ENCODE measurements at regions not wholly inside any gene's neighbourhood (a gene's known extent, or its start where the extent isn't known, plus 50 kb on each side); places are given as distances from the start of the nearest gene placed in this dataset.

DNA sequence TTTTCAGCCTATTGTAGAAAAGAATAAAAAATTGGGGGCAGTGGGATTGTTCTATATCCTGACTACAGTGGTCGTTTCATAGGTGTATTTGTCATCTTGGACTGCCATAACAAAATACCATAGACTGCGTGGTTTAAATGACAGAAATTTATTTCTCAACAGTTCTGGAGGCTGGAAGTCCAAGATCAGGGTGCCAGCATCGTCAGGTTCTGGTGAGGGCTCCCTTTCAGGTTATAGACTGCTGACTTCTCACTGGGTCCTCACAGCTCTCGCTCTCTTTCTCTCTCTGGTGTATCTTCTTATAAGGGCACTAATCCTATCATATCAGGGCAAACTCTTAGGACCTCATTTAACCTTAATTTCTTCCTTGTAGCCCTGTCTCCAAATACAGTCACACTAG is 356.7 kb upstream of the TRPC7 start:
- Histone ChIP-seq H3K4me1 (ENCODE audit: control insufficient read depth in 2 of 2, insufficient read depth in 2 of 2, low read length in 2 of 2) (no peaks in the 10 kb centered on the region), H3K4me3 (ENCODE audit: control extremely low read depth in 1 of 5, extremely low read depth in 1 of 5, insufficient read depth in 1 of 5, low read depth in 2 of 5, low read length in 4 of 5) (no peak overlapping the region), H3K79me2 (ENCODE audit: control insufficient read depth, insufficient read depth, low read length) (no peaks in the 10 kb centered on the region), H4K20me1 (ENCODE audit: control insufficient read depth, insufficient read depth, low read length, poor library complexity, severe bottlenecking) (no peaks in the 10 kb centered on the region), H2AFZ (ENCODE audit: insufficient read depth, low read depth, low read length, poor library complexity, severe bottlenecking) (no peak overlapping the region), H3K9ac (ENCODE audit: low read length) (no peak overlapping the region), H3K9me3 (ENCODE audit: control extremely low read depth in 1 of 3, control insufficient read depth in 2 of 3, insufficient read depth in 1 of 3, low read length in 2 of 3) (peaks cover 0 to 5% (median 0%) of the 10 kb centered on the region in 3 donors), H3K27me3 (replicated peaks in 1 of 4; ENCODE audit: control extremely low read depth in 1 of 4, control insufficient read depth in 3 of 4, insufficient read depth in 4 of 4, low read length in 3 of 4) (no peaks in the 10 kb centered on the region), H3K4me2 (replicated peaks; ENCODE audit: low read depth, low read length, poor library complexity, severe bottlenecking) (no peak overlapping the region), H3K36me3 (replicated peaks in 1 of 2; ENCODE audit: control extremely low read depth in 1 of 2, control insufficient read depth in 1 of 2, extremely low read depth in 1 of 2, insufficient read depth in 2 of 2, low read length in 1 of 2) (no peaks in the 10 kb centered on the region), H3K27ac (ENCODE audit: low read length in 2 of 2) (no peak overlapping the region)
- TF ChIP-seq CTCF (IDR thresholded peaks at IDR 0.05) (no peak), EZH2 (IDR thresholded peaks at IDR 0.05; ENCODE audit: borderline replicate concordance, insufficient read depth, low read depth, low read length, poor library complexity, severe bottlenecking) (no peak)
- no peak for ATAC-seq (ENCODE audit: low read depth)
- ChIA-PET POLR2A (no interaction called here), CTCF (no interaction called here)
- no peaks in the 10 kb centered on the region for H3K4me1 Mint-ChIP-seq
- no peak overlapping the region for H3K4me3 Mint-ChIP-seq
- intact Hi-C loops (cut with micrococcal nuclease): no loop called here
- H3K27ac Mint-ChIP-seq: no peak overlapping the region
- no peaks in the 10 kb centered on the region for H3K9me3 Mint-ChIP-seq (ENCODE audit: insufficient read depth)
- WGBS (ENCODE audit: insufficient coverage): 77% methylated on average over 2 of the region's 4 CpGs
- H3K27me3 Mint-ChIP-seq: no peaks in the 10 kb centered on the region
- no peak for DNase-seq

DNA sequence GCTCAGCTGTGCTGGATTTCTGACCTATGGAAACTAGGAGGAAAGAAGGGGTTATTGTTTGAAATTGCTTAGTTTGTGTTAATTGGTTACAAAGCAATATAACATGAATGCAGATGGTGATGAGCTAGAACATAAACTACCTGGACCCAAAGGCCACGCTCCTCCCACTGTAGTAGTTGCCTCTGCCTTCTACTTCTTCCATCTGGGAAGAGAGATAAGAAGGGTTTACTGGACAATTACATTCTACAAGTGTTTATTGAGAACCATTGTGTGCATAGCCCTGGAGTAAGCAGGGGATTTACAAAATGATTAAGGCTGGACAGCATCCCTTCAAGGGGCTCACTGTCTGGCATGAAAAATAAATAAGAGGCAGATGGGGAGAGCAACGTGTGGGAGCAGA is 355.3 kb upstream of the TRPC7 start:
- ATAC-seq (ENCODE audit: low read depth): no peak
- Histone ChIP-seq H3K79me2 (ENCODE audit: control insufficient read depth, insufficient read depth, low read length) (no peaks in the 10 kb centered on the region), H3K9ac (ENCODE audit: low read length) (no peak overlapping the region), H2AFZ (ENCODE audit: insufficient read depth, low read depth, low read length, poor library complexity, severe bottlenecking) (no peak overlapping the region), H3K4me2 (replicated peaks; ENCODE audit: low read depth, low read length, poor library complexity, severe bottlenecking) (no peak overlapping the region), H3K27ac (ENCODE audit: low read length in 2 of 2) (no peak overlapping the region), H3K4me3 (ENCODE audit: control extremely low read depth in 1 of 5, extremely low read depth in 1 of 5, insufficient read depth in 1 of 5, low read depth in 2 of 5, low read length in 4 of 5) (no peak overlapping the region), H3K27me3 (replicated peaks in 1 of 4; ENCODE audit: control extremely low read depth in 1 of 4, control insufficient read depth in 3 of 4, insufficient read depth in 4 of 4, low read length in 3 of 4) (no peaks in the 10 kb centered on the region), H3K4me1 (ENCODE audit: control insufficient read depth in 2 of 2, insufficient read depth in 2 of 2, low read length in 2 of 2) (no peaks in the 10 kb centered on the region), H3K36me3 (replicated peaks in 1 of 2; ENCODE audit: control extremely low read depth in 1 of 2, control insufficient read depth in 1 of 2, extremely low read depth in 1 of 2, insufficient read depth in 2 of 2, low read length in 1 of 2) (no peaks in the 10 kb centered on the region), H4K20me1 (ENCODE audit: control insufficient read depth, insufficient read depth, low read length, poor library complexity, severe bottlenecking) (no peaks in the 10 kb centered on the region), H3K9me3 (ENCODE audit: control extremely low read depth in 1 of 3, control insufficient read depth in 2 of 3, insufficient read depth in 1 of 3, low read length in 2 of 3) (peaks cover 0 to 6% (median 0%) of the 10 kb centered on the region in 3 donors)
- H3K27ac Mint-ChIP-seq: no peak overlapping the region
- CTCF ChIA-PET: no interaction called here
- no peak for DNase-seq
- intact Hi-C loops (cut with micrococcal nuclease): no loop called here
- TF ChIP-seq CTCF (IDR thresholded peaks at IDR 0.05): no peak
- TF ChIP-seq EZH2 (IDR thresholded peaks at IDR 0.05; ENCODE audit: borderline replicate concordance, insufficient read depth, low read depth, low read length, poor library complexity, severe bottlenecking): no peak
- 33% methylated on average over 1 of the region's 2 CpGs for WGBS (ENCODE audit: insufficient coverage)
- no peak overlapping the region for H3K4me3 Mint-ChIP-seq
- POLR2A ChIA-PET: no interaction called here
- H3K4me1 Mint-ChIP-seq: no peaks in the 10 kb centered on the region
- H3K9me3 Mint-ChIP-seq (ENCODE audit: insufficient read depth): no peaks in the 10 kb centered on the region
- H3K27me3 Mint-ChIP-seq: no peaks in the 10 kb centered on the region
